Esophagus squamous epithelium (tissue), 5 donors: ENCODE measurements at regions not wholly inside any gene's neighbourhood (a gene's known extent, or its start where the extent isn't known, plus 50 kb on each side); places are given as distances from the start of the nearest gene placed in this dataset.

ENCODE experiments used
- DNase-seq: peaks from one replicate; lab custom pipeline; 2025; lab: John Stamatoyannopoulos, UW
- H3K27ac ChIP-seq, 4 donors: fragments of 200-600 bp; sonication (generic); one replicate each; pipeline ENCODE4 v1.5.1; 2016 to 2019; ENCODE audit warnings: mild to moderate bottlenecking in 1 of 4
- H3K27me3 ChIP-seq, 4 donors: fragments of 200-600 bp; sonication (generic); 1 replicate in 3 of 4; 2 replicates in 1 of 4; pipeline versions ENCODE4 v1.5.1 to v1.6.0; 2017 to 2021; ENCODE audit warnings: antibody characterized with exemption in 1 of 4
- H3K36me3 ChIP-seq, 3 donors: fragments of 200-600 bp; sonication (generic); one replicate each; pipeline ENCODE4 v1.5.1; 2016 to 2019
- H3K4me1 ChIP-seq, 3 donors: fragments of 200-600 bp; sonication (generic); one replicate each; pipeline ENCODE4 v1.5.1; 2017 to 2019
- H3K4me3 ChIP-seq, 4 donors: fragments of 200-600 bp; sonication (generic); 1 replicate in 3 of 4; 2 replicates in 1 of 4; pipeline ENCODE4 v1.5.1; 2016 to 2019; ENCODE audit warnings: mild to moderate bottlenecking in 2 of 4, moderate library complexity in 1 of 4
- H3K9me3 ChIP-seq, 3 donors: fragments of 200-600 bp; sonication (generic); one replicate each; pipeline ENCODE4 v1.5.1; 2016 to 2019
- CTCF ChIP-seq, 6 experiments: fragments of 450-650 bp in 4 of 6; fragments of 200-600 bp in 2 of 6; sonication (generic) in 2 of 6; IDR thresholded peaks; one replicate each; pipeline ENCODE4 v1.5.1; 2016 to 2019; ENCODE audit warnings: antibody characterized with exemption in 6 of 6, mild to moderate bottlenecking in 4 of 6, moderate library complexity in 4 of 6
- POLR2A ChIP-seq, 4 donors: fragments of 450-650 bp; IDR thresholded peaks; one replicate each; pipeline ENCODE4 v1.6.1; 2017; ENCODE audit warnings: antibody characterized with exemption in 4 of 4, mild to moderate bottlenecking in 4 of 4, moderate library complexity in 3 of 4
- WGBS, 2 donors: methylation state at CpG; one replicate each; pipeline ENCODE4 v1.1.5; 2018; 5-methylcytosine and 5-hydroxymethylcytosine counted together
- intact Hi-C: fragments of 100-400 bp; cut with DNase I; formaldehyde crosslinking; loops from one replicate; pipeline ENCODE4 v1.15.0; 2022
- donor health status: DM: yes; HTN: yes; CAD: no.

- H3K9me3 ChIP-seq = no peaks in the 10 kb centered on the region
- intact Hi-C loops = no loop called here
Observed at GRCh38 chr18:39480494-39481195, 1915.0 kb upstream of the CELF4 start.

GRCh38 chr18:39464006-39464405 lies 1898.4 kb upstream of the CELF4 start:
- no peaks in the 10 kb centered on the region for H3K4me1 ChIP-seq
- intact Hi-C loops = no loop called here
- no peaks in the 10 kb centered on the region for H3K27me3 ChIP-seq
- DNase-seq = no peak
- no peak overlapping the region for H3K4me3 ChIP-seq
- TF ChIP-seq CTCF (IDR thresholded peaks at IDR 0.05) (no peak), POLR2A (IDR thresholded peaks at IDR 0.05) (no peak)
- H3K9me3 ChIP-seq = no peaks in the 10 kb centered on the region
- H3K36me3 ChIP-seq = no peaks in the 10 kb centered on the region
- H3K27ac ChIP-seq = no peak overlapping the region

More at GRCh38 chr18:39480494-39481195, 1915.0 kb upstream of the CELF4 start:
- TF ChIP-seq CTCF (IDR thresholded peaks at IDR 0.05) (no peak), POLR2A (IDR thresholded peaks at IDR 0.05) (no peak)
- 57 to 61% methylated on average over 4 of the region's 4 CpGs for WGBS, 2 donors
- Histone ChIP-seq H3K36me3 (no peaks in the 10 kb centered on the region), H3K4me3 (no peak overlapping the region), H3K27me3 (no peaks in the 10 kb centered on the region), H3K4me1 (no peaks in the 10 kb centered on the region), H3K27ac (no peak overlapping the region)
- no peak for DNase-seq

GRCh38 chr18:39462436-39462835 lies 1896.8 kb upstream of the CELF4 start:
- Histone ChIP-seq H3K4me3 (no peak overlapping the region), H3K36me3 (no peaks in the 10 kb centered on the region), H3K27me3 (no peaks in the 10 kb centered on the region), H3K27ac (no peak overlapping the region), H3K4me1 (no peaks in the 10 kb centered on the region), H3K9me3 (no peaks in the 10 kb centered on the region)
- intact Hi-C loops = no loop called here
- TF ChIP-seq POLR2A (IDR thresholded peaks at IDR 0.05) (no peak), CTCF (IDR thresholded peaks at IDR 0.05) (no peak)
- DNase-seq = no peak
- whole genome bisulfite sequencing, 2 donors = 35 to 43% methylated on average over 1 of the region's 1 CpG

- intact Hi-C loops = no loop called here
- TF ChIP-seq POLR2A (IDR thresholded peaks at IDR 0.05) (no peak), CTCF (IDR thresholded peaks at IDR 0.05) (no peak)
- Histone ChIP-seq H3K4me1 (peaks cover 0 to 6% (median 2%) of the 10 kb centered on the region in 3 donors), H3K36me3 (no peaks in the 10 kb centered on the region), H3K4me3 (no peak overlapping the region), H3K27me3 (no peaks in the 10 kb centered on the region), H3K27ac (no peak overlapping the region), H3K9me3 (no peaks in the 10 kb centered on the region)
- DNase-seq = no peak
Observed at GRCh38 chr18:39460136-39460535, 1894.5 kb upstream of the CELF4 start.

- H3K4me1 ChIP-seq = peaks cover 6 to 30% (median 11%) of the 10 kb centered on the region in 3 donors
- TF ChIP-seq CTCF (IDR thresholded peaks at IDR 0.05) = no peak
- TF ChIP-seq POLR2A (IDR thresholded peaks at IDR 0.05) = no peak
- no peaks in the 10 kb centered on the region for H3K9me3 ChIP-seq
- no peak for DNase-seq
- no peak overlapping the region for H3K27ac ChIP-seq
- H3K36me3 ChIP-seq = no peaks in the 10 kb centered on the region
- intact Hi-C loops = no loop called here
- H3K4me3 ChIP-seq = no peak overlapping the region
- no peaks in the 10 kb centered on the region for H3K27me3 ChIP-seq
Observed at GRCh38 chr18:39455285-39455684, 1889.7 kb upstream of the CELF4 start.
